Activated CD4-positive, alpha-beta T cell treated with anti-CD3 and anti-CD28 coated beads for 36 hours (primary cell): ENCODE measurements at regions not wholly inside any gene's neighbourhood (a gene's known extent, or its start where the extent isn't known, plus 50 kb on each side); places are given as distances from the start of the nearest gene placed in this dataset.

Experiments used
- ATAC-seq: fragments of 200-7000 bp; cut with Tn5 transposase; one replicate; pipeline ENCODE4 v1.10.0; 2021; ENCODE audit warnings: mild to moderate bottlenecking, moderate library complexity
- CTCF ChIA-PET: fragments of 350-600 bp; sonication (Branson Sonifier 250); formaldehyde crosslinking; loops from one replicate; lab custom pipeline; 2021; ENCODE audit warnings: antibody characterized with exemption; lab: Charles Lee
- POLR2A ChIA-PET: fragments of 350-600 bp; sonication (Branson Sonifier 250); formaldehyde crosslinking; loops from one replicate; lab custom pipeline; 2021; ENCODE audit warnings: antibody characterized with exemption, inconsistent platforms; lab: Charles Lee
- DNase-seq: peaks from one replicate; pipeline ENCODE4 v3.0.0-alpha.2; 2020
- H3K27ac Mint-ChIP-seq: one replicate; pipeline ENCODE4 v1.8.0; 2021; ENCODE audit warnings: mixed read lengths
- H3K27me3 Mint-ChIP-seq: one replicate; pipeline ENCODE4 v1.8.0; 2021; ENCODE audit warnings: mixed read lengths
- H3K36me3 Mint-ChIP-seq: one replicate; pipeline ENCODE4 v1.8.0; 2021; ENCODE audit warnings: low read depth, mixed read lengths
- H3K4me1 Mint-ChIP-seq: one replicate; pipeline ENCODE4 v1.8.0; 2021; ENCODE audit warnings: mixed read lengths
- H3K4me3 Mint-ChIP-seq: one replicate; pipeline ENCODE4 v1.8.0; 2021; ENCODE audit warnings: mild to moderate bottlenecking, moderate library complexity, mixed read lengths
- H3K9me3 Mint-ChIP-seq: one replicate; pipeline ENCODE4 v1.8.0; 2021; ENCODE audit warnings: low read depth, mixed read lengths
- intact Hi-C, 2 experiments: fragments of 100-400 bp; cut with DNase I in 1 of 2; cut with micrococcal nuclease in 1 of 2; formaldehyde crosslinking; loops; one replicate each; pipeline versions ENCODE4 v1.14.2 to v1.15.1; 2022 to 2024; cut with DNase I, micrococcal nuclease

DNA sequence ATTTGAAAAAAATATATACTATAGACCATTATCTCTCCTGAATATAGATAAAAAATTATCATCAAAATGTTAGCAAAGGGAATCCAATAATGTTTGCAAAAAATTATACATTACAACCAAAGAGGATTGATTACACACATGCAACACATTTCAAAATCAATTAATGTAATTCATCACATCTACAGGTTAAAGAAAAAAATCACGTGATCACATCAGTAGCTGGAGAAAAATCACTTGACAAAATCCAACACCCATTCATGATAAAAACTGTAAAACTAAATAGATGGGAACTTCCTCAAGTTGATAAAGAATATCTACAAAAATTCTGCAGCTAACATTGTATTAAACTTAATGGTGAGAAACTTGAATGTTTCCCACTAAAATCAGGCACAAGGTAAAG, 1047.5 kb upstream of the CNTNAP5 start:
- ATAC-seq: no peak
- POLR2A ChIA-PET: no interaction called here

DNA sequence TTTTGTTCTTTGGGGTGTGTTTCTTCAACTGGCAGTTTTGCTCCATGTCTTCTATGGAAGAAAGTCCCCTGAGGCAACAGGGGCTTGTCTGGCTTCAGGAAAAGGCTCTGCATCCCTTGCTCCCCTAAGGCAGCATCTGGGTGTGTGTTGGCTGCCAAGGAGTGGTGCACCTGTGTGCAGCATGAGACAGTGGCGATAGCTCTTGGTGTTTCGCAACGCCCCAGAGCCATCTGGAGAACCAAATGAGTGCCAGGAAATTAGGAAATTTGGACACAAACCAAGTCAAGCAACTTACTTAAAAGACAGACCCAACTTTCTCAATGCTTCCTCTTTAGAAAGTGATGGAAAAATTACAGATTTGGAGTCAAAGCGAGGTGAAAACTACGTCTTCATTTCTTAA, 1044.4 kb upstream of the CNTNAP5 start:
- no peaks in the 10 kb centered on the region for H3K4me1 Mint-ChIP-seq
- intact Hi-C loops: no loop called here
- no peak overlapping the region for H3K27ac Mint-ChIP-seq
- H3K36me3 Mint-ChIP-seq: no peaks in the 10 kb centered on the region
- no peak for ATAC-seq
- DNase-seq: no peak
- H3K4me3 Mint-ChIP-seq: no peak overlapping the region
- no peaks in the 10 kb centered on the region for H3K27me3 Mint-ChIP-seq
- ChIA-PET POLR2A (no interaction called here), CTCF (interaction anchor here (1.3 kb wide), 1 partner anchor 10 kb away, joined by 9 read pairs; no protein-coding TSS in a partner anchor)
- H3K9me3 Mint-ChIP-seq: peaks cover 5% of the 10 kb centered on the region

More for the DNA sequence above, 1047.5 kb upstream of the CNTNAP5 start:
- H3K36me3 Mint-ChIP-seq: no peaks in the 10 kb centered on the region
- no peak overlapping the region for H3K27ac Mint-ChIP-seq
- H3K4me1 Mint-ChIP-seq: no peaks in the 10 kb centered on the region
- peaks cover 7% of the 10 kb centered on the region for H3K9me3 Mint-ChIP-seq
- H3K4me3 Mint-ChIP-seq: no peak overlapping the region
- DNase-seq: no peak
- intact Hi-C loops: no loop called here
- CTCF ChIA-PET: no interaction called here
- H3K27me3 Mint-ChIP-seq: no peaks in the 10 kb centered on the region

DNA sequence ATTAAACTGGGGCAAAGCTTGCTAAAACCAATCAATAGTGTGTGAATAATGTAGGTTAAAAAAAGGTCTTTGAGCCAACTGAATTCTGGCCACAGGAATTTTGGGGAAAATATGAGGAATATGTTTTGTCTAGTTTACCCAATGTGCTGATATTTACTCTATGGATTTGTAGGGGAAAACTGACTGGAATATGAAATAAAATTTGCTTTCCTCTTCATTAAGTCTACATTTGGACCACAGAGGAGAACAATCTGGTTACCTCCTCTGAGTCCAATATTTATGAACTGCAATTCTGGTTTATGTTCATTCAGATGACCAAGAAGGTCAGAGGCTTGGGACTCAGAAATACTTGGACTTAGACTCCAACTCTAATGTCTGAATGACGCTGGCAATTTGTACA, 1042.2 kb upstream of the CNTNAP5 start:
- H3K27ac Mint-ChIP-seq: no peak overlapping the region
- no peak overlapping the region for H3K4me3 Mint-ChIP-seq
- peaks cover 5% of the 10 kb centered on the region for H3K9me3 Mint-ChIP-seq
- intact Hi-C loops: no loop called here
- no peaks in the 10 kb centered on the region for H3K4me1 Mint-ChIP-seq
- ChIA-PET POLR2A (no interaction called here), CTCF (no interaction called here)
- no peaks in the 10 kb centered on the region for H3K36me3 Mint-ChIP-seq
- no peaks in the 10 kb centered on the region for H3K27me3 Mint-ChIP-seq
- DNase-seq (no peak), ATAC-seq (no peak)

DNA sequence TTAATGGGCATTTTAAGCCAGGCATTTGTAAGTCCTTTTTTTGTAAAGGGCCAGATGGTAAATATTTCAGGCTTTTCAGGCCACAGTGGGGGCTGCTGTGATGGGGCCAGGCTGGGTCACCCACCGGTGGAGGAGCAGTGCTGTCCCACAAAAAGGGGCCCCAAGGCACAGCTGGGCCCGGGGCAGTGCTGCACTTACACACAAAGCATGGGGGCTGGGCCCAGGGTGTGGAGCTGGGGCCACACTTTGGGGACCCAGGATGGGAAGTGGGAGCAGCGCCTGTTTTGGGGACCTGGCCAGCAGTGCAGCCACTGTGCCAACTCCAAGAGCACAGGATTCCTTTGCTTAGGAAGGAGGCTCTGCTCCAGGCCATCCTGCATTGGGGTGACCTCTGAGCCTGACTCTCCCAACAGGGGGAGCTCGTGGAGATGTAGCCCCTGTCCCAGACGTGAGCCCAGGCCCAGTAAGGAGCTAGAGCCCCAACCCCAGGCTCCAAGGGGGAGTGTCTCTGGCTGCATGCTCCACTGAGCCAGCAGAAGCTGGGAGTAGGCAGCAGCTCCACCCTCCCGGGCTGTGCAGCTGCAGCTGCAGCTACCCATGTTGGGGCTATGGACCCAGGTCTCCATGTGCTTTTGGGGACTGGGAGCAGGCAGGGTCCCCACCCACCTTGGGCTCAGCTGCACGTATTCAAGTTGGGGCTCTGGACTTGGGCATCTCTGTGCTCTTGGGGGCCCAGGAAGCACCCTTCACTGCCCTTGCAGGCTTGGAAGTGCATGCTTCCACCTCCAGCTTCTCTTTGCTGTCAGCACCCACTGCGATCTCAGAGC, 1036.5 kb upstream of the CNTNAP5 start:
- ATAC-seq (no peak), DNase-seq (no peak)
- ChIA-PET CTCF (no interaction called here), POLR2A (no interaction called here)
- intact Hi-C loops: no loop called here
- H3K4me3 Mint-ChIP-seq: no peak overlapping the region
- no peak overlapping the region for H3K27ac Mint-ChIP-seq
- H3K27me3 Mint-ChIP-seq: no peaks in the 10 kb centered on the region
- no peaks in the 10 kb centered on the region for H3K4me1 Mint-ChIP-seq
- H3K9me3 Mint-ChIP-seq: peaks cover 6% of the 10 kb centered on the region
- no peaks in the 10 kb centered on the region for H3K36me3 Mint-ChIP-seq

GRCh38 chr2:122993592-122993991, 1031.5 kb upstream of the CNTNAP5 start:
- ChIA-PET POLR2A (no interaction called here), CTCF (no interaction called here)
- DNase-seq (no peak), ATAC-seq (no peak)
- H3K27me3 Mint-ChIP-seq: no peaks in the 10 kb centered on the region
- H3K4me3 Mint-ChIP-seq: no peak overlapping the region
- intact Hi-C loops: no loop called here
- no peaks in the 10 kb centered on the region for H3K4me1 Mint-ChIP-seq
- peaks cover 8% of the 10 kb centered on the region for H3K9me3 Mint-ChIP-seq
- H3K27ac Mint-ChIP-seq: no peak overlapping the region
- no peaks in the 10 kb centered on the region for H3K36me3 Mint-ChIP-seq

DNA sequence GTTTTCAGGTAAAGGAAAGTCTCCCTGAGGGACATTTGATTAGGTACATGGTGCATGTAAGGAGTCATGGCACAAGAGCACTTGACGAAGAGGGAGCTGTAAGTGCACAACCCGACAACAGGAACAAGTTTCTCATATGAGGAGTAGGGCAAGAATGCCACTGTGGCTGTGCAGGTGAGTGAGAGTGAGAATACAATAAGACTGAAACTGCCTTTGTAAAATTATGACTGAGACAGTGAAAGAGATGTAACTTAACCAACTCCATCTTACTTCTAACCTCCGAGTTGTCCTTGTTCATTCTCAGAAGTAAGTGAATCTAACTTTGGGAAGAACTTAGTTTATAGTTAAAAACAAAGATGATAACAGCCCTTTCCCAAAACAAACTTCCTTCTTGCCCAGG, 1025.8 kb upstream of the CNTNAP5 start:
- Mint-ChIP-seq H3K4me1 (no peaks in the 10 kb centered on the region), H3K36me3 (no peaks in the 10 kb centered on the region), H3K27ac (no peak overlapping the region), H3K27me3 (no peaks in the 10 kb centered on the region), H3K9me3 (peaks cover 21% of the 10 kb centered on the region), H3K4me3 (no peak overlapping the region)
- POLR2A ChIA-PET: no interaction called here
- intact Hi-C loops: no loop called here
- ATAC-seq: peak; percentile 33
- CTCF ChIA-PET: no interaction called here
- no peak for DNase-seq

DNA sequence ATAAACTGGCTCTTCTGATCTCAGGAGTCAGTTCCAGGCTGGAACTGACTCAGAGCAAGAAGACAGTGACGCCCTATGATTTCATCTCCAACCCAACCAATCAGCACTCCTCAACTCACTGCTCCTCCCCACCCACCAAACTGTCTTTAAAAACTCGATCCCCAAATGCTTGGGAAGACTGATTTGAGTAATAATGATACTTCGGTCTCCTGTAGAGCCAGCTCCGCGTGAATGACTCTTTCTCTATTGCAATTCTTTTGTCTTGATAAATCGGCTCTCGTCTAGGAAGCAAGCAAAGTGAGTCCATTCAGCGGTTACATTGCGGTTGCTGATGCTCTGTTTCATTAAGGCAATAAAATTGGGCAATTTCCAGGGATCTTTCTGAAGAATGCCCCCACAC, 1025.3 kb upstream of the CNTNAP5 start:
- no peak for DNase-seq
- ATAC-seq: no peak
- Mint-ChIP-seq H3K4me3 (no peak overlapping the region), H3K4me1 (no peaks in the 10 kb centered on the region), H3K27ac (no peak overlapping the region), H3K27me3 (no peaks in the 10 kb centered on the region), H3K36me3 (no peaks in the 10 kb centered on the region), H3K9me3 (peaks cover 21% of the 10 kb centered on the region)
- ChIA-PET CTCF (no interaction called here), POLR2A (no interaction called here)
- intact Hi-C loops: no loop called here

GRCh38 chr2:123002660-123003248, 1022.3 kb upstream of the CNTNAP5 start:
- no peaks in the 10 kb centered on the region for H3K27me3 Mint-ChIP-seq
- no peak for ATAC-seq
- intact Hi-C loops: no loop called here
- H3K27ac Mint-ChIP-seq: no peak overlapping the region
- DNase-seq: no peak
- peaks cover 32% of the 10 kb centered on the region for H3K9me3 Mint-ChIP-seq
- H3K4me3 Mint-ChIP-seq: no peak overlapping the region
- no peaks in the 10 kb centered on the region for H3K36me3 Mint-ChIP-seq
- no peaks in the 10 kb centered on the region for H3K4me1 Mint-ChIP-seq
- ChIA-PET CTCF (no interaction called here), POLR2A (interaction anchor here (0.6 kb wide), 1 partner anchor 71 kb away, joined by 5 read pairs; no protein-coding TSS in a partner anchor)

GRCh38 chr2:123015186-123015585, 1009.9 kb upstream of the CNTNAP5 start:
- Mint-ChIP-seq H3K9me3 (peaks cover 5% of the 10 kb centered on the region), H3K4me1 (no peaks in the 10 kb centered on the region), H3K4me3 (no peak overlapping the region), H3K27ac (no peak overlapping the region), H3K27me3 (no peaks in the 10 kb centered on the region), H3K36me3 (no peaks in the 10 kb centered on the region)
- DNase-seq (no peak), ATAC-seq (no peak)
- ChIA-PET POLR2A (no interaction called here), CTCF (no interaction called here)
- intact Hi-C loops: no loop called here

- Mint-ChIP-seq H3K36me3 (no peaks in the 10 kb centered on the region), H3K4me1 (no peaks in the 10 kb centered on the region), H3K27me3 (no peaks in the 10 kb centered on the region), H3K27ac (no peak overlapping the region), H3K4me3 (no peak overlapping the region), H3K9me3 (peaks cover 32% of the 10 kb centered on the region)
- intact Hi-C loops: no loop called here
- ChIA-PET POLR2A (no interaction called here), CTCF (no interaction called here)
- DNase-seq (no peak), ATAC-seq (no peak)
These were observed 989.5 kb upstream of the CNTNAP5 start for GRCh38 chr2:123035541-123035940.

- ATAC-seq: no peak
- no peak overlapping the region for H3K27ac Mint-ChIP-seq
- intact Hi-C loops: no loop called here
- ChIA-PET CTCF (no interaction called here), POLR2A (no interaction called here)
- no peak overlapping the region for H3K4me3 Mint-ChIP-seq
- DNase-seq: no peak
- H3K27me3 Mint-ChIP-seq: no peaks in the 10 kb centered on the region
- no peaks in the 10 kb centered on the region for H3K4me1 Mint-ChIP-seq
- H3K36me3 Mint-ChIP-seq: no peaks in the 10 kb centered on the region
- H3K9me3 Mint-ChIP-seq: peaks cover 34% of the 10 kb centered on the region
These were observed 988.8 kb upstream of the CNTNAP5 start for GRCh38 chr2:123036300-123036699.

- no peak for ATAC-seq
- Mint-ChIP-seq H3K27me3 (no peaks in the 10 kb centered on the region), H3K27ac (no peak overlapping the region), H3K9me3 (peaks cover 18% of the 10 kb centered on the region), H3K36me3 (no peaks in the 10 kb centered on the region), H3K4me3 (no peak overlapping the region), H3K4me1 (no peaks in the 10 kb centered on the region)
- CTCF ChIA-PET: no interaction called here
- POLR2A ChIA-PET: no interaction called here
- DNase-seq: no peak
- intact Hi-C loops: no loop called here
These were observed 984.6 kb upstream of the CNTNAP5 start for GRCh38 chr2:123040506-123040905.
